ENCODE measurements at regions not wholly inside any gene's neighbourhood (a gene's known extent, or its start where the extent isn't known, plus 50 kb on each side); places are given as distances from the start of the nearest gene placed in this dataset.

DNA sequence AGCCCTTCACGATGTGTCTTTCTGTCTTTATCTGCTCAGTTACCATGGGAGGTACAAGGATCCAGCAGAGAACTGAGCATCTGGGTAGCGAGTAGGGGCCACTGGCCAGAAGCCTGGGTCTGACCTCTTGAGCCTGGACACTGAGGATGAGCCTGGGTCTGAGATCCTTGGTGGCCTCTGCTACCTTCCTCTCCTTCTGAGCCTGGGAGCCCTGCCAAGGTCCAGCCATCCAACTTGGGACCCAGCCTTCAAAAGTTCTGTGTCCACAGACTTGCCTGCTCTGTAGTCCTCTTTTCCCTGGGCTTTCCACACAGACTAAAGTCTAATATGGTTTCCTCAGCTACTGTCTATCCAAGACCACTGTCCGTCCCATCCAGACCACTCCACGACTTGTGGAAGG lies 60.2 kb upstream of the NAA20 start:
- no peak for DNase-seq

DNA sequence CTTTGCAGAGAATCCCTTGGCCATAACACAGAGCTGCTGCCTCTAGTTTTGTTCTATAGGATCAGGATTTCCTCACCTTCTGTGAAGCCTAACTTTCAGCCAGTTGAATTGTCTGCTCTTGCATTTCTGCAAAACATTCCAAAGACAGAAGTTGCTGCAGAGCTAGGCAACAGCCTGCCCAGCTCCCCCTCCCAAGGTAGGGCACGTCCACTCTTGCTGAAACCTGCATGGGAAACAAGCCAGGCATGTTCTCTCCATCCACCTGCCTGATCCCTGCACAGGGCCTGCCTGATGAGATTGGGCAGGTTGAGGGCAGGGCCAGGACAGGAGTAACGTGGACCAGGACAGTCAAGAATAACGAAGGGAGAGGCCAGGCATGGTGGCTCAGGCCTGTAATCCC lies 58.9 kb upstream of the NAA20 start:
- no peak for DNase-seq

DNA sequence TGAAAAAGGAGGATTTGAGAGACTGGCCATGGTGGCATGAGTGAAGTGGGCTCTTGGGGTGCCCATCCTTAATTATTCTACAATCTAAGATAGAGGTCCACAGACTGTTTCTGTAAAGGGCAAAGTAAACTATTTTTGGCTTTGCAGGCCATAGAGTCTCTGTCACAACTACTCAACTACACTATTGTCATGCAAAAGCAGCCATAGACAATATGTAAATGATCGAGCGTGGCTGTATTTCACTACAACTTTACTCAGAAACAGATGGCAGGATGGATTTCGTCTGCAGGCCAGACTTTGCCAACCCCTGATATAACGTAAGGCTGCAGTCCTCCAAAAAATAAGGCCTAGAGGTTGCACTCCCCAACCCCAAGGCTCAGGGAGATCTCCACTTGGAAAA lies 58.2 kb upstream of the NAA20 start:
- no peak for DNase-seq

DNA sequence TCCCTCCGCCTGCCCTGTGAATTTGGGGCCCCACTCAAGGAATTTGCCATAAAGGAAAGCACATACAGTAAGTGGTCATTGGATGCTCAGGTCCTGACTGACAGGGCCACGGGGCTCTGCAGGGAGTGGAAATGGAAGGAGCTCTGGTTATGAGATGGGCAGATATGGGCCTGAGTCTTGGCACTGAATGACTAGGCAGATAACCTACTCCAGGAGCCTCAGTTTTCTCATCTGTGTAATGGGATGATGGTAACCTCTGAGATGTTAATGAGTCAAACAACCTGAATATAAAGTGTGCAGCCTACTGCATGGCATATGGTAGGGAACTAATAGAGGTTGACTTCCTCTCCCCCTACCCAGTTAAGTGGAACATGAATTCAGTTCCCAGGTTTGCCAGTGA lies 56.4 kb upstream of the NAA20 start:
- no peak for DNase-seq

DNA sequence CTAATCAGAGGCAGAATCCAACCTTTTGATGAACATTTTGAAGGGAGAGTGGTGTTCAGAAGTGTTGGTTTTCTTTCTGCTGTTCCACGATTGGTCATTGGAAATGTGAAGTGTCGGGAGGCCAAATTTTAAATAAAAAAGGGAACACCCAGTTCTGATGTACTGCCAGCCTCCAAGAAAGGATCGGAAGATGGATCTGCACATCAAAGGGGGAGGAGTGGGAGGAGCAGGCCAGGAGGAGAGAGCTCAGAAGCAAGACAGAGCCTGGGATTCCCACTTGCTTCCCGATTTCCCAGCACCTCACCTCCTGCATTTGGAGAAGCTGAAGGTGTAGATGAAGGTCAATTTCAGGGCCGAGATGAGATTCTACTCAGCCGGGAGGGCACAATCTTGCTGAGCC lies 55.9 kb upstream of the NAA20 start:
- no peak for DNase-seq

DNA sequence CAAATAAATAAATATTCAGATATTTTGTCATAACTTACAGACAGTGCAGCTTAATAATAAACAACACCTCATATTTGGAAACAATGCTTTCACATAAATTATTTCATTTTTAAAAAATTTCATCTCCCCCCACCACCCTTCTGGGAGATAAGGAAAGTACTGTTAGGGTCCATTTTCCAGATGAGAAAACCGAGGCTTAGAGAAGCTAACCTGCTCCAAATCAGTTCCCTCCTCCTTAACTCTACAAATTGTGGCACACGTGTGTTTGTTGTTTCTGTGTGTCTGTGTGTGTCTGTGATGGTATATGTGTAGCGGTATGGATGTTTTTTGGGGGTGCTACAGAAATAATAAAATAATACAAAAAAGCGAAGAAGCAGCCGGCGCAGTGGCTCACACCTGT lies 54.2 kb upstream of the NAA20 start:
- no peak for DNase-seq

DNA sequence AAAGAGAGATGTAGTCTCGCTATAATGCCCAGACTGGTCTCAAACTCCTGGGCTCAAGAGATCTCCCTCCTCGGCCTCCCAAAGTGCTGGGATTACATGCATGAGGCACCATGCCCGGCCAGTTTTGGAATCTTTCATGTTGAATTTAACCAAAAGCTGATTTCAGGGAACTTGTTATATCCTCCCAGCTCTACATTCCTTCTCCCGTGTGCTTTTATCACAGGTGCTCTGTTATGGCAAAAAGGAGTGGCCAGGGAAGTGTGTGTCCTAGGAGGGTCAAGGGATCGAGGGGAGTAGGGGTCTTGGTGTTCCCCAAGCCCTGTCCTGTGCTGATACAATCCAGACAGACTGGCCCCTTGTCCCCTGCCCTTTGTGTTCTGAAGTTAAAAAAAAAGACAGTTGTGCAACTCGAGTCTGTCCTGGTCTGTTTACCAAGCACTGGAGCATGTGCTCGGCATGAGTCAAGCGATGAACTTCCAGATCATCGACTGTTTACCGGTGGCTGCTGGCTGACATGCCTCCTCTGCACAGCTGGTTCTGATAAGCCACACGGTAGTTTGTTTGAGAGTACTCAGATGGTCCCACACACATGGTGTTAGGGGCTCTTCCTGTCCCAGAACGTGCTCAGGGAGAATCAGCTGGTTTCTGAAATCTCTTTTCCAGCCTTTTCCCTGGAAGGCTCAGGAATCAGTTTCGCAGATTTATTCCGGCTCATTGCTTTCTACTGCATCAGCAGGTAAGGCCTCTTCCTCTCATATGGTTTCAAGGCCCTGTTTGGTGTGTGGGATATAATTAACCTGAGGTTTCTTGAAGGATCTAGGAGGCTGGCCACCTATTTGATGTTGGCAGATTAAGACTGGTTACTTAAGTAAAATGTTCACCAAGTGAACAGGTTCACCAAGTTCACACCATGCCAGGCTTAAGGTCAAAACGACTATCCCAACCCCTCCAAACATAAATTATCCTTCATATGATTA lies 52.6 kb upstream of the NAA20 start:
- DNase-seq, result peak; percentile 88

DNA sequence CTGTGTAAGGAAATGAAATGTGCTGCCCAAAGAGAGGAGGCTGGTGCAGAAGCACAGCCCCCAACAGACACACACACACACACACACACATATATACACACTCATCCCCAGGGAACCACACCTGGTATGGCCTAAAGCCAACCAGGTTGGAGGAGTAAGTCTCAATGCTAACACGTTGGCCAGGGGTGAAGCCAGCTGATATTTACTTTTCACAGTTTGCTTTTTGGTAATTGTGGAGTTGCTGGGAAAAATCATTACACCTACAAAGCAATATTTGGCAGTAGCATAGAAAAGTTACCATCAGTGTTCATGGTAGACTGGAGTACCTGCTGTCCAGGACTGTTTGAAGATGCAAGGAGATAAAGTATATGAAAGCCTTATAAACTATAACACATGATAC lies 50.3 kb upstream of the NAA20 start:
- DNase-seq, result no peak
